ENCODE measurements at regions not wholly inside any gene's neighbourhood (a gene's known extent, or its start where the extent isn't known, plus 50 kb on each side); places are given as distances from the start of the nearest gene placed in this dataset.
"Not testable (repeated sequence)": the region's sequence is repeated elsewhere in the genome, so short reads cannot be mapped to it uniquely, and the experiment has no call there.

- H3K4me3 ChIP-seq (ENCODE audit: extremely low read depth, insufficient read depth, low read length, poor library complexity, severe bottlenecking): no peak overlapping the region
- no peaks in the 10 kb centered on the region for H3K4me1 ChIP-seq (ENCODE audit: control insufficient read depth, insufficient read depth, low read length, poor library complexity, severe bottlenecking)
- WGBS, 2 experiments (ENCODE audit: insufficient coverage in 2 of 2): 93 to 100% methylated on average over 2 to 3 of the region's 3 CpGs
- peaks cover 4% of the 10 kb centered on the region for H3K9me3 ChIP-seq (ENCODE audit: control insufficient read depth, low read length)
- H3K36me3 ChIP-seq (ENCODE audit: control insufficient read depth, insufficient read depth, low read length): no peaks in the 10 kb centered on the region
- H3K27ac ChIP-seq (ENCODE audit: low read depth, low read length, severe bottlenecking): no peak overlapping the region
Observed at GRCh38 chr4:124104101-124104500, 608.4 kb downstream of the ANKRD50 start.

- Histone ChIP-seq H3K36me3 (ENCODE audit: control insufficient read depth, insufficient read depth, low read length) (no peaks in the 10 kb centered on the region), H3K9me3 (ENCODE audit: control insufficient read depth, low read length) (peaks cover 4% of the 10 kb centered on the region), H3K4me3 (ENCODE audit: extremely low read depth, insufficient read depth, low read length, poor library complexity, severe bottlenecking) (no peak overlapping the region), H3K4me1 (ENCODE audit: control insufficient read depth, insufficient read depth, low read length, poor library complexity, severe bottlenecking) (no peaks in the 10 kb centered on the region), H3K27ac (ENCODE audit: low read depth, low read length, severe bottlenecking) (no peak overlapping the region)
- WGBS, 2 experiments (ENCODE audit: insufficient coverage in 2 of 2): 100% methylated on average over 2 to 3 of the region's 3 CpGs
Observed at GRCh38 chr4:124104628-124105027, 607.9 kb downstream of the ANKRD50 start.

DNA sequence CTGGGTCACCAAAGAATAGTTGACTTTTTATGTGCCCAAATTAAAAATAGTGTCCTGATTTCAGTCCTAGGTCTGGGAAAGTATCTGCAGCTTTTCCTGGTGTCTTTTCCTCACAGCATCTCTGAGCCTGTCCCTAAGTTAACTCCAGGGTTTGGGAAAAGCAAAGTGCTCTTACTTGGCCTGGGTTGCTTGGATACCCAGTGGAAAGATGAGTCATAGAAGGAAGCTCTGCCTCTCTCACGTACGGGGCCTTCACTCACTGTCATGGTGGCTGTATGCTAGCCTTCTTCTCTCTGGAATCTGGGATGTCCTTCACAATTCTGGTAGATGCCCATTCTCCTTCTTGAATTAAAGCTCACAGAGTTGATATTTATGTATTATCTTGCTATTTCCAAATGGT is 607.3 kb downstream of the ANKRD50 start:
- 70 to 100% methylated on average over 1 to 2 of the region's 2 CpGs for WGBS, 2 experiments (ENCODE audit: insufficient coverage in 2 of 2)
- H3K9me3 ChIP-seq (ENCODE audit: control insufficient read depth, low read length): peaks cover 4% of the 10 kb centered on the region
- H3K36me3 ChIP-seq (ENCODE audit: control insufficient read depth, insufficient read depth, low read length): no peaks in the 10 kb centered on the region
- no peak overlapping the region for H3K27ac ChIP-seq (ENCODE audit: low read depth, low read length, severe bottlenecking)
- H3K4me3 ChIP-seq (ENCODE audit: extremely low read depth, insufficient read depth, low read length, poor library complexity, severe bottlenecking): no peak overlapping the region
- H3K4me1 ChIP-seq (ENCODE audit: control insufficient read depth, insufficient read depth, low read length, poor library complexity, severe bottlenecking): no peaks in the 10 kb centered on the region

DNA sequence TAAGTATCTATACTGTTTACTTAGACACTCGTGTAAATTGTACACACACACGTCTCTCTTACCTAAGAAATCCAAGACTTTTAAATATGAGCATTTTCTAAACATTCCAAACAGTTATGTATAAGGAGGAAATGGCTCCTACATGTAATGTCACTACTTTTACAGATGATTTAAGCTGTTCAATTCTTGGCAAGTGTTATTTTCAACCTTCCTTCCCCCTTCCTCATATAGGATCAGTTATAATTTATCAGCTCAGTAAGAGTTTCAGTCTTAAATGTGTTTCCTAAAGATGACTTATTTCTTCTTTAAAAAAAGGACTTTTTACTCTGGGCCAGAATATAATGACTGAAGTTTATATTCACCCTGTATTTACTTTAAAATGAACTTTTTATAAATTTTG is 601.1 kb downstream of the ANKRD50 start:
- H3K36me3 ChIP-seq (ENCODE audit: control insufficient read depth, insufficient read depth, low read length): no peaks in the 10 kb centered on the region
- no peaks in the 10 kb centered on the region for H3K9me3 ChIP-seq (ENCODE audit: control insufficient read depth, low read length)
- no peak overlapping the region for H3K27ac ChIP-seq (ENCODE audit: low read depth, low read length, severe bottlenecking)
- no CpG with 5 or more reads among the region's 2 CpGs for WGBS, 2 experiments (ENCODE audit: insufficient coverage in 2 of 2)
- no peak overlapping the region for H3K4me3 ChIP-seq (ENCODE audit: extremely low read depth, insufficient read depth, low read length, poor library complexity, severe bottlenecking)
- peaks cover 5% of the 10 kb centered on the region for H3K4me1 ChIP-seq (ENCODE audit: control insufficient read depth, insufficient read depth, low read length, poor library complexity, severe bottlenecking)

- no CpG with 5 or more reads among the region's 2 CpGs for WGBS, 2 experiments (ENCODE audit: insufficient coverage in 2 of 2)
- H3K36me3 ChIP-seq (ENCODE audit: control insufficient read depth, insufficient read depth, low read length): no peaks in the 10 kb centered on the region
- H3K4me1 ChIP-seq (ENCODE audit: control insufficient read depth, insufficient read depth, low read length, poor library complexity, severe bottlenecking): peaks cover 5% of the 10 kb centered on the region
- H3K4me3 ChIP-seq (ENCODE audit: extremely low read depth, insufficient read depth, low read length, poor library complexity, severe bottlenecking): no peak overlapping the region
- no peaks in the 10 kb centered on the region for H3K9me3 ChIP-seq (ENCODE audit: control insufficient read depth, low read length)
- no peak overlapping the region for H3K27ac ChIP-seq (ENCODE audit: low read depth, low read length, severe bottlenecking)
Observed at GRCh38 chr4:124111922-124112321, 600.6 kb downstream of the ANKRD50 start.

GRCh38 chr4:124118061-124118460 is 594.5 kb downstream of the ANKRD50 start:
- H3K36me3 ChIP-seq (ENCODE audit: control insufficient read depth, insufficient read depth, low read length): no peaks in the 10 kb centered on the region
- H3K4me3 ChIP-seq (ENCODE audit: extremely low read depth, insufficient read depth, low read length, poor library complexity, severe bottlenecking): no peak overlapping the region
- no peaks in the 10 kb centered on the region for H3K9me3 ChIP-seq (ENCODE audit: control insufficient read depth, low read length)
- H3K27ac ChIP-seq (ENCODE audit: low read depth, low read length, severe bottlenecking): no peak overlapping the region
- H3K4me1 ChIP-seq (ENCODE audit: control insufficient read depth, insufficient read depth, low read length, poor library complexity, severe bottlenecking): no peaks in the 10 kb centered on the region
- WGBS, 2 experiments (ENCODE audit: insufficient coverage in 2 of 2): 75 to 100% methylated on average over 1 to 2 of the region's 2 CpGs

GRCh38 chr4:124121461-124121971 is 591.0 kb downstream of the ANKRD50 start:
- Histone ChIP-seq H3K36me3 (ENCODE audit: control insufficient read depth, insufficient read depth, low read length) (no peaks in the 10 kb centered on the region), H3K9me3 (ENCODE audit: control insufficient read depth, low read length) (no peaks in the 10 kb centered on the region), H3K27ac (ENCODE audit: low read depth, low read length, severe bottlenecking) (no peak overlapping the region), H3K4me3 (ENCODE audit: extremely low read depth, insufficient read depth, low read length, poor library complexity, severe bottlenecking) (no peak overlapping the region), H3K4me1 (ENCODE audit: control insufficient read depth, insufficient read depth, low read length, poor library complexity, severe bottlenecking) (no peaks in the 10 kb centered on the region)
- WGBS, 2 experiments (ENCODE audit: insufficient coverage in 2 of 2): no CpG with 5 or more reads among the region's 1 CpG

- no peaks in the 10 kb centered on the region for H3K4me1 ChIP-seq (ENCODE audit: control insufficient read depth, insufficient read depth, low read length, poor library complexity, severe bottlenecking)
- no peak overlapping the region for H3K4me3 ChIP-seq (ENCODE audit: extremely low read depth, insufficient read depth, low read length, poor library complexity, severe bottlenecking)
- no peaks in the 10 kb centered on the region for H3K36me3 ChIP-seq (ENCODE audit: control insufficient read depth, insufficient read depth, low read length)
- no peak overlapping the region for H3K27ac ChIP-seq (ENCODE audit: low read depth, low read length, severe bottlenecking)
- H3K9me3 ChIP-seq (ENCODE audit: control insufficient read depth, low read length): no peaks in the 10 kb centered on the region
- 93 to 95% methylated on average over 2 to 3 of the region's 4 CpGs for WGBS, 2 experiments (ENCODE audit: insufficient coverage in 2 of 2)
Observed at GRCh38 chr4:124123181-124123580, 589.4 kb downstream of the ANKRD50 start.

- no peaks in the 10 kb centered on the region for H3K4me1 ChIP-seq (ENCODE audit: control insufficient read depth, insufficient read depth, low read length, poor library complexity, severe bottlenecking)
- WGBS, 2 experiments (ENCODE audit: insufficient coverage in 2 of 2): no CpG with 5 or more reads among the region's 1 CpG
- no peaks in the 10 kb centered on the region for H3K9me3 ChIP-seq (ENCODE audit: control insufficient read depth, low read length)
- no peak overlapping the region for H3K4me3 ChIP-seq (ENCODE audit: extremely low read depth, insufficient read depth, low read length, poor library complexity, severe bottlenecking)
- H3K36me3 ChIP-seq (ENCODE audit: control insufficient read depth, insufficient read depth, low read length): no peaks in the 10 kb centered on the region
- H3K27ac ChIP-seq (ENCODE audit: low read depth, low read length, severe bottlenecking): no peak overlapping the region
Observed at GRCh38 chr4:124123721-124124120, 588.8 kb downstream of the ANKRD50 start.

- peaks cover 11% of the 10 kb centered on the region for H3K9me3 ChIP-seq (ENCODE audit: control insufficient read depth, low read length)
- not testable (repeated sequence) for H3K4me3 ChIP-seq (ENCODE audit: extremely low read depth, insufficient read depth, low read length, poor library complexity, severe bottlenecking); H3K36me3 ChIP-seq (ENCODE audit: control insufficient read depth, insufficient read depth, low read length); H3K4me1 ChIP-seq (ENCODE audit: control insufficient read depth, insufficient read depth, low read length, poor library complexity, severe bottlenecking); H3K27ac ChIP-seq (ENCODE audit: low read depth, low read length, severe bottlenecking)
- WGBS, 2 experiments (ENCODE audit: insufficient coverage in 2 of 2): 83 to 89% methylated on average over 3 to 4 of the region's 6 CpGs
Observed at GRCh38 chr4:124131324-124131723, 581.2 kb downstream of the ANKRD50 start.

- H3K4me3 ChIP-seq (ENCODE audit: extremely low read depth, insufficient read depth, low read length, poor library complexity, severe bottlenecking): no peak overlapping the region
- 50% methylated on average over 1 of the region's 2 CpGs; no CpG with 5 or more reads in 1 of the 2 experiments for WGBS, 2 experiments (ENCODE audit: insufficient coverage in 2 of 2)
- no peaks in the 10 kb centered on the region for H3K36me3 ChIP-seq (ENCODE audit: control insufficient read depth, insufficient read depth, low read length)
- H3K4me1 ChIP-seq (ENCODE audit: control insufficient read depth, insufficient read depth, low read length, poor library complexity, severe bottlenecking): no peaks in the 10 kb centered on the region
- peaks cover 11% of the 10 kb centered on the region for H3K9me3 ChIP-seq (ENCODE audit: control insufficient read depth, low read length)
- H3K27ac ChIP-seq (ENCODE audit: low read depth, low read length, severe bottlenecking): no peak overlapping the region
Observed at GRCh38 chr4:124132161-124132560, 580.4 kb downstream of the ANKRD50 start.
